ENCODE measurements at regions not wholly inside any gene's neighbourhood (a gene's known extent, or its start where the extent isn't known, plus 50 kb on each side); places are given as distances from the start of the nearest gene placed in this dataset.
A peak's percentile ranks its signal among the peaks of the same experiment; 100 is the strongest.

DNA sequence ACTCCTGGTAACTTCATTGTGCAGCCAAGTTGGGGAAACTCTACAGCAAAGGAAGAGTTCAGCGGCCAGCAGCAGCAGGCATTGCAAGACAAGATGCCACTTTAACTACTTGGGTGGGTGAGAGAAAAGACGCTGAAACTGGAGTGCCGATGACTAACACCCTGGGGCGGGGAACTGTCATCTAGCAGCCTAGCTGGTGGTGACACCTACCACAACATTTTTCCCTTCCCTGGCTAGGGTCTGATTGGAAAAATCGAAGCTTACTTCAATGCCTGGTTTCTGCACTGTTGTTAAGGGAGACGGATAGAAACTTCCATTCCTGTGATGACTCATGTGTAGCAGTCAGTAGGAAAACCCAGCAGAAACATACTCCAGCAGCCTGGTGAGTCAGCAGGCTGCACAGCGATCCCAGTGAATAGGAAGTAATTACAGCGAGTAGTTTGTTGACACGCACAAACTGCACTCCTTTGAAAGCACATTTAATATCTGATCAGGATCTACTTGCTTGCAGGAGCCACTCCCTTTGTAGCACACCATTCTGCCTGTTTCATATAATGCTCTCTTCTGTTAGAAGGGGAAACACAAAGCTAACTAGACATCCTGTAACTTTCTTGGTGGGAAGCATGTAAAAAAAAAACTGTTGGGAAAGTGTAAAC is 62.1 kb upstream of the MAPRE2 start:
- DNase-seq: peak; percentile 33 to 72

DNA sequence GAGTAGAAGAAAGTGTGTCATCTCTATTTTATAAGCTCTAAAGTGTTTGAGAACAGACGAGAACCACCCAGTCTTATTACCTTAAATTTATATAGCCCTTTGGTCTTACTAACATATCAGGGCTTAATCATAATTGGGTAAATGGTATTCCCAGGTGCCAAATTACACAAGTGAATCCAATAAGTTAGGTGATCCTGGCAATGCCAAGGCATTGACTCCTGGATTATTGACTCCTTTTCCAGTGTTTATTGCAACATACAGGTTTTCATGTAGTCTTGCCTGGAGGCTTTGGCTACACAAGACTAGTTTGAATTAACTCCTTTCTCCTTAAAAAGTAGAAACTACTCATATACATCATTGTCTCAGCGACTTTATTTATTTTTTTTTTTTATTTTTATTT is 59.7 kb upstream of the MAPRE2 start:
- no peak for DNase-seq

DNA sequence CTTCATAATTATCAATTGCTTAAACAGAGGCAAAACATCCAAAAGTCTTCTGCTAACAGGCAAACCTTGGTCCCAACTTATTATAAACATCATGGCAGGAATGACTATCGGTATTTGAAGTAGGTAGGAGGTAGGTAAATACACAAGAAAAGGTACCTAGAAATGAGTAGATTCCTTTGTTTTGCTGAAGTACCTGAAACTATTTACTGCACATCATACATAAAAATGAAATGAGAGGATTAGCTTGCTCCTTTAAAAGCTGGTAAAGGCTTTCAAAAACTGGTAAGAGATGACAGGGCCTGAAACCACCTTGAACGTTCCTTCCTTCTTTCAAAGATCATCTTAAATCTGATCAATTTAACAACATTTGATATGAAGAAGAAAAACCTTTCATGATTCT is 55.2 kb upstream of the MAPRE2 start:
- DNase-seq: no peak

GRCh38 chr18:34990597-34990996 is 50.6 kb upstream of the MAPRE2 start:
- DNase-seq: no peak

- no peak for DNase-seq
Observed at GRCh38 chr18:34991152-34991551, 50.1 kb upstream of the MAPRE2 start.

All from CD4-positive, alpha-beta T cell treated with Interleukin-1 beta for 1 hour (primary cell).